ENCODE measurements at regions not wholly inside any gene's neighbourhood (a gene's known extent, or its start where the extent isn't known, plus 50 kb on each side); places are given as distances from the start of the nearest gene placed in this dataset.
"Not testable (repeated sequence)": the region's sequence is repeated elsewhere in the genome, so short reads cannot be mapped to it uniquely, and the experiment has no call there.

DNA sequence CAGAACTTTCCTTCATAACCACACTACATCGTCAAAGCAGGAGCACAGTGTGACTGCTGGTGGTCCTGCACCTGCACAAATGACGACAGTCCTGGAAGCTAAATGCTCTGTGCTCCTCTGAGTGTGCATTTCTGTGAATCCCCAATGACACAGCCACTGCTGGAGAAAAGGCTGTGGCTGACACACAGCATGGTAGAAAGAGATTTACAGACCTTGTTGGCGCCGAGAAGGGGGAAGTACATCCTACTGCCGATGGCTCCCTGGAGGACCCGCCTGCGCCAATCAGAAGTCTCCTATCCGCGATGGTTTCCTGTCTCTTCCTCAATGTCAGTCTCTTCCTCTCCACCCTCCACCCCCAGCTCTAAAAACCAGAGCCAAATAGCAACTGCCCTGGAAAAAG lies 115.4 kb upstream of the RAB4A start:
- DNase-seq (ENCODE audit: low read depth), result no peak

DNA sequence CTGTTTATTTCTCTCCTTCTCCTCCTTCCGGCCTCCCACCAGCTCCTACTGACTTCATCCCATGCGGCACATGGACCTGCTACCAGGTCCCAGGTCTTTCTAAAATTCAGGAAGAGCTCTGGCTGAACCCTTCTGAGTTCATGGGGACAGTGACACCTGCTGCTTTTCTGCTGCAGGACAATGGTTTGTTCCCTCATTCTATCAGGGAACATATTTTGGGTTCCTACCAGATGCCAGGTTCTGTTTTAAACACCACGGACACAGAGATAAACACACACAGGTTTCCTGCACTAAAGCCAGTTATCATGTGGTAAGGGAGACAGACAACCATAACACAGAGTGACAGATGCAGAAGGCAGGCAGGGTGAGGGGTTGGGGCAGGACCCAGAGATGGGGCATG lies 114.0 kb upstream of the RAB4A start:
- no peak for DNase-seq (ENCODE audit: low read depth)

DNA sequence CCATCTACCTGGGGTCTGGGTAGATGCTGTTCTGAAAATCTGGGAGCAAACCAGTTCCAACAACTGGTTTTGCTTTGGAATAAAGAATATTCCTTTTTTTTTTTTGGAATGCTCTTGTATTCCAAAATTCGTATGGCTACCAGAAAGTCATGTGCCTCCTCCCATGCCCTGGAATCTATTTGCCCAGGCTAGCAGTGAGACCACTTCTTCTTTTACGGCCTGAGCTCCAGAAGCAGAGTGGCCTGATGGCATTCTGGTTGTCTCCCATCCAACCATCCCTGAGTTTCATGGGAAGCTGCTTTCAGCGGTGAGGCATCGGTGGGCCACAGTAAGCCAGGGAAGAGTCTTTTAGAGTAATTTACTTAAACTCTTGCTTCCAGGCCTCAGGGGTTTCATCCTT lies 113.4 kb upstream of the RAB4A start:
- no peak for DNase-seq (ENCODE audit: low read depth)

DNA sequence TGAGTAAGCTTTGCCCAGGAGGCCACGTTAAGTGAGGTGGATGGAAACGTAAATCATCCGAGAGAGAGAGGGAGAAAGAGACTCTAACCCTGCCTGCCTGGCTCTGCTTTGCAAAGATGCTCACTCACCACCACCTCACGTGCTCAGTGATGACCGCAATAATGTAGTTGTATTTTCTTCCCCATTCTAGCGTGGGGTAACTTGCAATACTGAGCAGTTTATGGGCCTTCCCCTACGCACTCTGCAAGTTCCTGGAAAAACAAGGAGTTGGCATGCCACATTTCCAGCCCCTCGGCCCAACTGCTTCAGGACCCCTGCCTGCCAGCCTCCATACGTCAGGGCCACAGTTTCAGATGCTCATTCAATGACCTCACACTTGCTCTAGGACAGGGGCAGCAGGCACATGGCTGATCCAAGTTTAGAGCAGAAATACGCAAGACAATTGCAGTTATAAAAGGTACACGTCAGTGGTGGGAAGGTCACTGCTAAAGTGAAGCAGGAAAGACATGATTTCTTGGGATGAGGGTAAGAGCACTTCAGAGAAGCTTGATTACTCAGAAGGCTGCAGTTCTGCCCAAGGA lies 112.5 kb upstream of the RAB4A start:
- no peak for DNase-seq (ENCODE audit: low read depth)

DNA sequence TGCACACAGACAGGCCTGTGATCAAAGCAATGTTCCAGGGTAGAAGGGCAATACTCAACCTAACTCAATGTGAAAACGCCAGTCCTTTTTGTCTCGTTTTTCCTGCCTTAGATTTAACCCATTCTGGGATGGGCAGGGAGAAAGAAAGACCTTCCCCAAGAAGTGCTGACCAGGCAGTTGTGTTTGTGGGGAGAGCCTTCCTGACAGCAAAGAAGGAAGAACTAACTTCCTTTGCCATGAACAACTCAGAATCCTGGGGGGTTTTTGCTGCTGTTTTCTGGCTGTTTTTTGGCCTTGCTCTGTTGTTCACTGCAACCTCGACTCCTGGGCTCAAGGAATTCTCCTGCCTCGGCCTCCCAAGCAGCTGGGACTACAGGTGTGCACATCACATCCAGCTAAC lies 112.0 kb upstream of the RAB4A start:
- no peak for DNase-seq (ENCODE audit: low read depth)

DNA sequence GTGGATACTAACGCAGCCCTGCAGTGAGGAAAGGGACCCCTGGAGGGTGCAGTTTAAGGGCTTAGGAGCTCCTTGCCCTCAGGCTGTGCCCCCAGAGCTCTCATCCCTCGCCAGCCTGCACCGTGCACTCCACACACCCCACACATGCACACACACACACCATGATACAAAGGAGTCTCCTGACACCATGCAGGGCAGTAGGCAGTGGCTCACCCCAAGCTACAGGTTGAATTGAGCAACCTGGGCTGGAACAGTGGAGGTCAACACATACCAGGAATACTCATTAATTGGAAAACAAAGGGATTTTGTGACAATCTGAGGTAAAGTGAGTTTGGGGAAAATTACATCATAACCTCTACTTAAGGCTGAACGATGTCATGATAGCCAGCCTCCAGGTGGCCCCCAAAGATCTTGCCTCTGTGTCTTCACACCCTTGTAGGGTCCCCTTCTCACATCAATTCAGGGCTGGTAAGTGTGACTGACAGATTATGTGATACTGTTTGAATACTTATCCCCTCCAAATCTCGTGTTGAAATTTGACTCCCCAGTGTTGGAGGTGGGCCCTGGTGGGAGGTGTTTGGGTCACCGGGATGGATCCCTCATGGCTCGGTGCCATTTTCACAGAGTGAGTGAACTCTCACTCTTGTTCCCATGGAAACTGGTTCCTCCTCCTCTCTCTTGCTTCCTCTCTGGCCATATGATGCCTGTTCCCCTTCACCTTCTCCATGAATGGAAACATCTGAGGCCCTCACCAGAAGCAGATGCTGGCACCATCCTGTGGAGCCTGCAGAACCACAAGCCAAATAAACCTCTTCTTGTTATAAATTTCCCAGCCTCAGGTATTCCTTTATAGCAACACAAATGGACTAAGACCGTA lies 111.0 kb upstream of the RAB4A start:
- DNase-seq (ENCODE audit: low read depth), result no peak

DNA sequence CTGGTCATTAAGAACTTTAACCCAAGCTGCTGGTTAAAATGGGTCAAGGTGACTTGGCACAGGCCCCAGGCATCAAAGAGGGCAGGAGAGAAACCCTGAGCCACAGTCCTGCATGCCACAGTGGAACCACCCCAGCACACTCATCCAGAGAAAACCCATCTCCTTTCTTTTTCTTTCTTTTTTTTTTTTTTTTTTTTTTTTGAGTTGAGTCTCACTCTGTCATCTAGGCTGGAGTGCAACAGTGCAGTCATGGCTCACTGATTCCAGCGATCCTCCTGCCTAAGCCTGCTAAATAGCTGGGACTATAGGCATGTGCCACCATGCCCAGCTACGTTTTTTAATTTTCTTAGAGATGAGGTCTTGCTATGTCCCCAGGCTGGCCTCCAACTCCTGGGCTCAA lies 109.2 kb upstream of the RAB4A start:
- DNase-seq (ENCODE audit: low read depth), result no peak

DNA sequence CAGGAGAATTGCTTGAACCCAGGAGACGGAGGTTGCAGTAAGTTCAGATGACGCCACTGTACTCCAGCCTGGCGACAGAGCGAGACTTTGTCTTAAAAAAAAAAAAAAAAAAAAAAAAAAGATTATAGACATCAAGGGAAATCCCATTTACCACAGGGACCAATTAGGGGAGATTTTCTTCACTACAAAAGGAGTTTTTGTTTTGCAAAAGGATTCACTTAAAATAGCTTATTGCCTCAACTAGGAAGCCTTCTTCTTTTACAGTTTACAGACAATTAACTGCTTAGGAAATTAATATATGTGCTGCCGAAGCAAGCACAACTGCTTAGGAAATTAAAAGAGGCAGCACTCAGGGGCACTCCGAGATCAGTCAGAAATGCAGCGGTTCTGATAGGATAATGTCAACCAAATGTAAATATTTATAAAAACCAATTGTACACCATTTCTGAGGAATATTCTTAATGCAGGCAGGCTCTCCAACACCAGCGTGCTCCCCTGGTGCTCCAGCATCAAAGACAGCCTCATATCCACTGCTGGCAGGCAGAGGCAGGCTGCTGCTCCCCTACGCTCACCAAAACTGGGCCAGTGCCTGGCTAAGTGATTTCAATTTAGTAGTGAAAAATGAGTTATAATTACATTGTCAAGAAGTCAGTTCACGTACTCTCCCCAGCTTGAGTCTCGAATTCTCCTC lies 107.9 kb upstream of the RAB4A start:
- no peak for DNase-seq (ENCODE audit: low read depth)

DNA sequence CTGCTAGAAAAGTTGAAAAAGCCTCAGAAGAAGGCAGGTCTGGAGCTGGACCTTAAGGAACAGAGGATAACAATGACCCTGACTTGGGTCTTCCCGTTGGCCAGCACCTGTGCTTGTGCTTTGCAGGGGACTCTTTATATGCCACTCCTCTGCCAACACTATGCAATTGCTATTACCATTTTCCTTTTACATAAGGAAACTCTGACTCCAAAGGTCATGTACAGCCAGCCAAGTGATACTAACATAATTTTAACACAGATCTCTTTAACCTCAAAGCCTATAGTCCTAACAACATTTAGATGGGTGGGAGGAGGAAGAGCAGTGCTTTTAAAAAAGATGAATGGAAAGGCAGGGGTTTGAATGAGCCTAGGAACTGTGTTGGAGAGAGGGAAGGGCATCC lies 106.6 kb upstream of the RAB4A start:
- DNase-seq (ENCODE audit: low read depth), result no peak

DNA sequence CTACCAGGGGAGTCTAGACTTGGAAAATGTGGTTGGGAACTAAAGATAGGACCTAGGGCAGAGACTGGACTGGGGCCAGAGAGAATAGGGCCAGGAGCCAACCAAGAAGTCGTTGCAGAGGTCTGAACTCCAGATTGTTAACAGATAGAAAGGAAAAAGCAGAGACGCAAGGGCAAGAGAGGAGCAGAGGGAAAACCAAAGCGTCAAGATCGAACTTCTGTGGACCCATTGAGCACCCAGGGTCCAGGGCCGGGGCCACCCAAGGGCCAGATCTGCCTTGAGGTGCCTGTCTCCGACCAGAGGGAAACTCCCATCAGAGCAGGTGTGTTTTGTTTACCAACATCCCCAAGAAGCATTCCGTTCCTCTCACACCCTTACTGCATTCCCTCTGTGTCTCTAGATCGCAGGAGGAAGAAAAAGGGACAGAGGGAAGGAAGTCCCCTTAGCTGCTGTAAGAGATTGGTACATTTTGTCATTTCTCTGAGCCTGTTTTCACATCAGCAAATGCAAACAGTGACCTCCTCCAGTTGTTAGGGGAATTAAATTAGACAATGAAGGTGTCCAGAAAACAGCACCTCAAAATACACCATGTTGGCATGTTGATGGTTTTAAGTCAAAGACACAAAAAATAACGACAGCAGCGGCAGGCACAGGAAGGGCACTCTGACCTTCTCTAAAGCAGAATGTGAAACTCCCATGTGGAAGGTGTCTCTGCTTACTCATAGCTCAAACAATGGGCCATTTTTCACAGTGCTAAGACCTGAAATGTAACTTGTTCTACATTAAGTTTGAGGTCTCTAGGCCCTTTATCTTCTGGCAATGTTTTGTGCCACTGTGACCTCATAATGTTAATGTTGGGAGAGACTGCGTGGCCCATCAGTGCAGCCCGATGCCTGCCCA lies 105.8 kb upstream of the RAB4A start:
- no peak for DNase-seq (ENCODE audit: low read depth)

DNA sequence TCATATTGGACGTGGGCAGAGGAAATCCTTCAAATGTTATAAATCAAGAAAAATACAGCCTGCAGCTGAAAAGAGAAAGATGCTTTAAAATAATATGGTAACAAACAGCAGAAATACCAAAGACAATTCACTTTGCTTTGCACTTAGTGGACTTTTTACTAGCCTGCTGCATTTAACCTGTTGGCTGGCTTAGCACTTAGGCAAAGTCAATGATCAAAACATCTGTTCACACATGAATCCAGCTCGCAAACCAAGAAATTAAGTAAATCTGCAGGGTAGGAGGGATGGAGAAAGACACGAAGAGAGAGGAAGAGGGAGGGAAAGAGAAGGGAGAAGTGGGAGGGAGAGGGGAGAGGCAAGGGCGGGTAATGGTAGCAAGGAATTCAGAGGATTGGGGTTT lies 103.6 kb upstream of the RAB4A start:
- DNase-seq (ENCODE audit: low read depth), result no peak

DNA sequence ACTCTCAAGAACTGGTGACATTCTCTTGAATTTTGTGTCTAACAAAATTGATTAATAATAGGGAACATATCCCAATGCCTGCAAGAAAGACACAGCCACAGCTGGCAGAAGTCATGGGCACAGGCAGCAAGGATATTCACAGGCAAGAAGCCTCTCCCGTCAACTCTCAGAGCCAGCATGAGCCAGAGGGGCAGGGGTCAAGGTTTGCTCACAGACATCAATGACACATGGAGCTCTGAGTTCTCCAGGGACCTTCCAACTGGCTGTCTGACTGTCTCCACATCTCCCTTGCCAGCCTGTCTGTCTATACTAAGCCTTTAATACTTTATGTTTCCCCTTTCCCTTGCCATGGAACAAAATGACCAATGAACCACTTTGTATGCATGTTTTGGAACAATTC lies 101.5 kb upstream of the RAB4A start:
- DNase-seq (ENCODE audit: low read depth), result no peak

DNA sequence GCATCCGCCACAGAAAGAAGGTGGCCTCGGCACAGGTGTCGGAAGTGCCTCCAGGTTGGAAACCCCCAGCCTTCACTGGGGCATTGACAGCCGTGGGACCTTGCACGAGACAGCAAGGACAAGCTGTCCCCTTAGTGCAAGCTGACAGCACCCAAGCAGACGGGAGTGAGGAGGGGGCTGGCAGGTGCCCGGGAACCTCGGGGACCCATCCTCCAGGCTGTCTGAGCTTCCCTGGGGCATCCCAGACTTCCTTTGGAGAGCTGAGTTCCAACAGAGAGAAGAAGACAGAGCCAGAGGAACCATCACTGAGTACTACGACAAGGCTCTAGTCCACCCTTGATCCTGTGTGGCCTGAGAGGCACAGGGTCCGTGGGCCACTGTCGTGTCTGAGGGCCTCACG lies 100.6 kb upstream of the RAB4A start:
- DNase-seq (ENCODE audit: low read depth), result no peak

DNA sequence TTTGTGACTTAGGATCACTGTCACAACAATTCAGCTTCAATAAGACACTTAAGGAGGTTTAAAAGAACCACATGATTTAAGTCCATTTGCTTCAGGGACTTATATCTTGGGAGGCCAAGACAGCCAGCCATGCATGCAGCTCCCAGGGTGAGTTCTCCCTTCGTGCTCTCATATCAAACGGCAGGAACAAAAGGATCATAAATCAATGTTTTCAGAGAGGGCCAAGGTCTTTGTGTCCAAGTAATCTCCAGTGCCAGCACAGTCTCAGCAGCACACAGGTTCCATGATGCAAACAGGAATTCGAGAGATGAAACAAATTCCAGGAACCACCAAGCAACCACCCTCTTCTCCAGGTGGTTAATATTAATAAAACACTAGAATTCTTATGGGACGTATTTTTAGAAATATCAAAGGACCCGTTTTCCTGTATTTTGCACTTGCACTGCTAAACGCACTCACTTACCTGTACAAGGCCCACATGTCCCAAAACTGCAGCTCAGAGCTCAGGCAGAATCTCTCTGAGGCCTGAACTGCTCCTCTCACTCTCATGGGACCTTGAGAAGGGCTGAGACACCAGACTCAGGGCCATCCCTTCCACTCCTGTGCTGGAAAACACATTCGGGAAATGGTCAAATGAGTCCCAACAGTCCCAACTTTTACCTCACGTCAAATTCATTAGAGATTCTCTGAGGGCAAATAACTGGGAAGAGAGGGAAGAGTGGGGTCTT lies 100.0 kb upstream of the RAB4A start:
- no peak for DNase-seq (ENCODE audit: low read depth)

DNA sequence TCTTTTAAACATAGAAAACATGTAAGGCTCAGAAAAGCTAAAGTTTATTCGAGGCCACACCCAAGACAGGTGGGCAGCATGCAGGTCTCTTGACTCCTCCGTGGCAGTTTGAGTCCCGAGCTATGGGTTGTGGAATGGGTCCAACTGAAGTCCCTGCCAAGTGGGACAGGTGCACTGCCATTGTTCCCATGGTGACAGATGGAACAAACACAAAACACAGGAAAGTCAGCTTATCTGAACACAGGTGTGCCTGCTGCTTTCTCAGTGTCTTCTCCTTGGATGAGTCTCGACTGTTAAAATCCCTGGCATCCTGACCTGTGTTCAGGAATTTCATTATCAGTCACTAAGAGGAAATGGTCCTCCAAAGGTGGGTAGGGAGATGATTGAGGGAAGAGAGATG lies 99.0 kb upstream of the RAB4A start:
- DNase-seq (ENCODE audit: low read depth), result no peak

DNA sequence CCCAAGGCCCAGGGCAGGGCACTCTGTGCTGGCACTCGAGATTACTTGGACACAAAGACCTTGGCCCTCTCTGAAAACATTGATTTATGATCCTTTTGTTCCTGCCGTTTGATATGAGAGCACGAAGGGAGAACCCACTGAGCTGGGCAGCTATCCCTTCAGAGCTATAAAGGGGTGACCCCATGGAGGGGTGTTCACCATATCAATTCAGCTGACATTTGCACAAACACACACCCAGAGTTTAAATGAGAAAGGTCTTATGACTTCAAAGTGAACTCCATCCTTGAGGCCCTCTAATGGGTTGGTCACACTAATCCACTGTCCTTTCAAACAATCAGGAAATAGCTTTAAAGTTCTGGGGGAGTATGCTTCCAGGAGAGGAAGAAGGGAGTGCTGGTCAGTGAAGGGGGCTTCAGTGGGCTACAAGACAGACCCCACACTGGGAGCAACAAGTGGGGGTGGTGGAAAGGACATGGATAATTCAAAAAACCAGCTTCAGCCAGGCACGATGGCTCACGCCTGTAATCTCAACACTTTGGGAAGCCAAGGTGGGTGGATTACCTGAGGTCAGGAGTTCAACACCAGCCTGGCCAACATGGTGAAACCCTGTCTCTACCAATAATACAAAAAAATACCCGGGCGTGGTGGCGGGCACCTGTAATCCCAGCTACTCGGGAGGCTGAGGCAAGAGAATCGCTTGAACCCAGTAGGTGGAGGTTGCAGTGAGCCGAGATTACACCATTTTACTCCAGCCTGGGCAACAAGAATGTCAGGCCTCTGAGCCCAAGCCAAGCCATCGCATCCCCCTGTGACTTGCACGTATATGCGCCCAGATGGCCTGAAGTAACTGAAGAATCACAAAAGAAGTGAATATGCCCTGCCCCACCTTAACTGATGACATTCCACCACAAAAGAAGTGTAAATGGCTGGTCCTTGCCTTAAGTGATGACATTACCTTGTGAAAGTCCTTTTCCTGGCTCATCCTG lies 97.1 kb upstream of the RAB4A start:
- not testable (repeated sequence) for DNase-seq (ENCODE audit: low read depth)

DNA sequence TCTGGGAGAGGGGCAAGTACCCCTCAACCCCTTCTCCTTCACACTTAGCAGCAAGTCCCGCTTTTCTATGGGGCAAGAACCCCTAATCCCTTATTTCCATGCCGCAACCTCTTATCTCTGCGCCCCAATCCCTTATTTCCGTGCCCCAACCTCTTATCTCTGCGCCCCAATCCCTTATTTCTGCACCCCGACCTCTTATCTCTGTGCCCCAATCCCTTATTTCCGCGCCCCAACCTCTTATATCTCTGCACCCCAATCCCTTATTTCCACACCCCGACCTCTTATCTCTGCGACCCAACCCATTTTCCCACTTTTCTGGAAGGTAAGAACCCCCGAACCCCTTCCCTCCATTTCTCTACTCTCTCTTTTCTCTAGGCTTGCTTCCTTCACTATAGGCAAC lies 95.6 kb upstream of the RAB4A start:
- not testable (repeated sequence) for DNase-seq (ENCODE audit: low read depth)

DNA sequence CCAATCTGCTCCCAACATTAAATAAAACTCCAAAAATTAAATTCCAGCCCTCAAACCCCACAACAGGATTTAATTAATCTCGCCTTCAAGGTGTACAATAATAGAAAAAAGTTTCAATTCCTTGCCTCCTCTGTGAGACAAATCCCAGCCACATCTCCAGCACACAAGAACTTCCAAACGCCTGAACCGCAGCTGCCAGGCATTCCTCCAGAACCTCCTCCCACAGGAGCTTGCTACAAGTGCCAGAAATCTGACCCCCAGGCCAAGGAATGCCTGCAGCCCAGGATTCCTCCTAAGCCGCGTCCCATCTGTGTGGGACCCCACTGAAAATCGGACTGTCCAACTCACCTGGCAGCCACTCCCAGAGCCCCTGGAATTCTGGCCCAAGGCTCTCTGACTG lies 94.5 kb upstream of the RAB4A start:
- not testable (repeated sequence) for DNase-seq (ENCODE audit: low read depth)

DNA sequence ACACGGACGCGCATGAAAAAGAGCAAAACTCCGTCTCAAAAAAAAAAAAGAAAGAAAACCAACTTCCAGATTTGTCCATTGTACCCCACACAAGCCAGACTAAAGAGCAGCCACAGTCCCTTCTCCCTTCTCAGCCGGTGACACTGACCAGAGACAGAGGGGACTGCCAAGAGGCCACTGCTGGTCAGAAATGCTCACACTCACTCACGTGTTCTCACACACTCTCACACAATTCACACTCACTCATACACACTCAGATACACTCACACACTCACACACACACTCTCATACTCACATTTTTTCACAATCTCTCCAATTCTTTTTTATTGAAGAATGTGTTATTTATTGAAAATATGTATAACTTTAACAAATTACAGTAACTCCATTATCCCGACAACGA lies 90.8 kb upstream of the RAB4A start:
- no peak for DNase-seq (ENCODE audit: low read depth)

DNA sequence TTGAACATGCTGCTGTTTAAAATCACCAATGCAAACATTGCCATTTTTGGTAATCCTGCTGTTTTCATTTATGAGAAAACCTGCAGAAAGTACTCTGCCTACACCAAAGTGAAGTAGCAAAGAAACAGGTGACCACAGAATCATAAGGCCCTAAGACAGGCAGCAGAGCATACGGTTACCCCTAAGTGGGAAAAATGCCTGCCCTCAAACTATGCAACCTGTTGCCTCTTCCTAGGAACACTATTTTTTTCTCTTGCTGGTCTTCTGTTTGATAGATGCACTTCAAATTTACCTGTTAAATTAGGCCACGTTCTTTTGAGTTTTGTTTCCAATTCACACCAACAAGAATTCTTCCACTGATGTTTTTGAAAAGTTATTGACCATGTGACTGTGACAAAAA lies 89.5 kb upstream of the RAB4A start:
- DNase-seq (ENCODE audit: low read depth), result no peak
